ENCODE measurements at regions not wholly inside any gene's neighbourhood (a gene's known extent, or its start where the extent isn't known, plus 50 kb on each side); places are given as distances from the start of the nearest gene placed in this dataset.

DNA sequence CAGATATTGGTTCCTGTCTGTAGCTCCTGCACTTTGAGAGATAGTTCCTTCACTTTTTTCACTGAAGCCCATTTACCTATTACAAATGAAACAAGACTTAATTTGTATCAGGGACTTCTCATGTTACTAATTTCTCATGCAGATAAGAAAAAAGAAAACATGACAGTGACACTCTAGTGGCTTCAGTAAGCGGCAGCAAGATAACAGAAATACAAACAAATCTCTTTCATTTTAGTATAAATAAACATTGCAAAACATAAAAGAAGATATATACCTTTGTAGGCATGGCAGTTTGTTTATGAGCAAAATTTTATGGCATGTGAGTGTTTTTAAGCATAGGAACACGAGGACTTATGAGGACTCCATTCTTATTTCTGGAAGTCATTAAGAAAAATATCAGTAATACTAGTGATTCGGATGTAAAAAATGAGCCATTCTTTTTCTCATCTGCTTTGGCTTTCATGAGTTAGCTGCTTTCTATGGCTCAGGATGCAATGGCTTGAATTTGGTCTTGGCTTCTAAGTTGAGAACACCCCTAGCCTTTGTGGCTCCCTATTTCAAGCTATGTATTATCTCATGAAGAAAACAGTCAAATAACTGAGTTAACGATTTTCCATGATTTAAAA is 310.1 kb upstream of the RGS6 start:
- Histone ChIP-seq H3K9me2 (ENCODE audit: insufficient read depth, low read length) (no peaks in the 10 kb centered on the region), H3K9ac (ENCODE audit: low read length) (no peak overlapping the region), H3F3A (ENCODE audit: insufficient read depth, low read length, poor library complexity, severe bottlenecking) (no peaks in the 10 kb centered on the region), H3K9me3 (ENCODE audit: low read length) (no peaks in the 10 kb centered on the region), H3K79me2 (replicated peaks; ENCODE audit: insufficient read depth, low read length) (no peaks in the 10 kb centered on the region), H3K4me2 (ENCODE audit: low read length) (no peak overlapping the region), H3K27ac (ENCODE audit: low read length) (no peak overlapping the region), H3K27me3 (ENCODE audit: insufficient read depth, low read depth, low read length) (no peaks in the 10 kb centered on the region), H4K20me1 (ENCODE audit: insufficient read depth) (no peaks in the 10 kb centered on the region), H2AFZ (ENCODE audit: low read depth, low read length) (no peak overlapping the region), H3K4me3 (ENCODE audit: low read length) (no peak overlapping the region), H3K36me3 (ENCODE audit: insufficient read depth, low read length) (no peaks in the 10 kb centered on the region)
- TF ChIP-seq EZH2 (IDR thresholded peaks at IDR 0.05; ENCODE audit: borderline replicate concordance, insufficient read depth, low read length, poor library complexity, severe bottlenecking) (no peak), EP300 (conservative IDR thresholded peaks at IDR 0.05; ENCODE audit: poor library complexity, severe bottlenecking) (no peak)

DNA sequence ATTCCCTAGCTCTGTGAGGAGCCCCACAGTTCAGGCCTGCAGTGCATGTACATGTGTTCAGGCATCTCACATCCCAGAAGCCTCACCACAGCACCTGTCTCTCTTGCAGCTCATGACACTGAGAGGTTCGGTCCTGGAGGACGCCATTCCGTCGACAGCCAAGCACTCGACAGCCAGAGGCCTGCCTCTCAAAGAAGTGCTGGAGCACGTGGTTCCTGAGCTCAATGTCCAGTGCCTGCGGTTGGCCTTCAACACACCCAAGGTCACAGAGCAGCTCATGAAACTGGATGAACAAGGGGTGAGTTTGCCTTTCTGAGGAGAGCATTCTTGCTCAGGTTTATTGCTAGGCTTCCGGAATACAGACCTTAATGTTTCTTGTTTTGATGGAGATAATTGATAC is 308.3 kb upstream of the RGS6 start:
- no peaks in the 10 kb centered on the region for H3K79me2 ChIP-seq (replicated peaks; ENCODE audit: insufficient read depth, low read length)
- H3K36me3 ChIP-seq (ENCODE audit: insufficient read depth, low read length), result no peaks in the 10 kb centered on the region
- H4K20me1 ChIP-seq (ENCODE audit: insufficient read depth), result no peaks in the 10 kb centered on the region
- no peaks in the 10 kb centered on the region for H3F3A ChIP-seq (ENCODE audit: insufficient read depth, low read length, poor library complexity, severe bottlenecking)
- H3K9ac ChIP-seq (ENCODE audit: low read length), result no peak overlapping the region
- H3K4me2 ChIP-seq (ENCODE audit: low read length), result no peak overlapping the region
- H3K4me3 ChIP-seq (ENCODE audit: low read length), result no peak overlapping the region
- no peaks in the 10 kb centered on the region for H3K27me3 ChIP-seq (ENCODE audit: insufficient read depth, low read depth, low read length)
- H2AFZ ChIP-seq (ENCODE audit: low read depth, low read length), result no peak overlapping the region
- H3K27ac ChIP-seq (ENCODE audit: low read length), result no peak overlapping the region
- H3K9me2 ChIP-seq (ENCODE audit: insufficient read depth, low read length), result no peaks in the 10 kb centered on the region
- no peaks in the 10 kb centered on the region for H3K9me3 ChIP-seq (ENCODE audit: low read length)
- TF ChIP-seq, protein P1, sequence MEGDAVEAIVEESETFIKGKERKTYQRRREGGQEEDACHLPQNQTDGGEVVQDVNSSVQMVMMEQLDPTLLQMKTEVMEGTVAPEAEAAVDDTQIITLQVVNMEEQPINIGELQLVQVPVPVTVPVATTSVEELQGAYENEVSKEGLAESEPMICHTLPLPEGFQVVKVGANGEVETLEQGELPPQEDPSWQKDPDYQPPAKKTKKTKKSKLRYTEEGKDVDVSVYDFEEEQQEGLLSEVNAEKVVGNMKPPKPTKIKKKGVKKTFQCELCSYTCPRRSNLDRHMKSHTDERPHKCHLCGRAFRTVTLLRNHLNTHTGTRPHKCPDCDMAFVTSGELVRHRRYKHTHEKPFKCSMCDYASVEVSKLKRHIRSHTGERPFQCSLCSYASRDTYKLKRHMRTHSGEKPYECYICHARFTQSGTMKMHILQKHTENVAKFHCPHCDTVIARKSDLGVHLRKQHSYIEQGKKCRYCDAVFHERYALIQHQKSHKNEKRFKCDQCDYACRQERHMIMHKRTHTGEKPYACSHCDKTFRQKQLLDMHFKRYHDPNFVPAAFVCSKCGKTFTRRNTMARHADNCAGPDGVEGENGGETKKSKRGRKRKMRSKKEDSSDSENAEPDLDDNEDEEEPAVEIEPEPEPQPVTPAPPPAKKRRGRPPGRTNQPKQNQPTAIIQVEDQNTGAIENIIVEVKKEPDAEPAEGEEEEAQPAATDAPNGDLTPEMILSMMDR (IDR thresholded peaks at IDR 0.05; ENCODE audit: poor library complexity, severe bottlenecking), result no peak
- no peak for TF ChIP-seq EZH2 (IDR thresholded peaks at IDR 0.05; ENCODE audit: borderline replicate concordance, insufficient read depth, low read length, poor library complexity, severe bottlenecking)
- TF ChIP-seq SMC3 (conservative IDR thresholded peaks at IDR 0.05; ENCODE audit: poor library complexity), result no peak
- TF ChIP-seq RAD21 (conservative IDR thresholded peaks at IDR 0.05), result no peak
- TF ChIP-seq EP300 (conservative IDR thresholded peaks at IDR 0.05; ENCODE audit: poor library complexity, severe bottlenecking), result no peak
- TF ChIP-seq TAF1 (IDR thresholded peaks at IDR 0.05; ENCODE audit: low read depth), result no peak
- no peak for TF ChIP-seq POLR2AphosphoS5 (IDR thresholded peaks at IDR 0.05)
- TF ChIP-seq, protein P2, sequence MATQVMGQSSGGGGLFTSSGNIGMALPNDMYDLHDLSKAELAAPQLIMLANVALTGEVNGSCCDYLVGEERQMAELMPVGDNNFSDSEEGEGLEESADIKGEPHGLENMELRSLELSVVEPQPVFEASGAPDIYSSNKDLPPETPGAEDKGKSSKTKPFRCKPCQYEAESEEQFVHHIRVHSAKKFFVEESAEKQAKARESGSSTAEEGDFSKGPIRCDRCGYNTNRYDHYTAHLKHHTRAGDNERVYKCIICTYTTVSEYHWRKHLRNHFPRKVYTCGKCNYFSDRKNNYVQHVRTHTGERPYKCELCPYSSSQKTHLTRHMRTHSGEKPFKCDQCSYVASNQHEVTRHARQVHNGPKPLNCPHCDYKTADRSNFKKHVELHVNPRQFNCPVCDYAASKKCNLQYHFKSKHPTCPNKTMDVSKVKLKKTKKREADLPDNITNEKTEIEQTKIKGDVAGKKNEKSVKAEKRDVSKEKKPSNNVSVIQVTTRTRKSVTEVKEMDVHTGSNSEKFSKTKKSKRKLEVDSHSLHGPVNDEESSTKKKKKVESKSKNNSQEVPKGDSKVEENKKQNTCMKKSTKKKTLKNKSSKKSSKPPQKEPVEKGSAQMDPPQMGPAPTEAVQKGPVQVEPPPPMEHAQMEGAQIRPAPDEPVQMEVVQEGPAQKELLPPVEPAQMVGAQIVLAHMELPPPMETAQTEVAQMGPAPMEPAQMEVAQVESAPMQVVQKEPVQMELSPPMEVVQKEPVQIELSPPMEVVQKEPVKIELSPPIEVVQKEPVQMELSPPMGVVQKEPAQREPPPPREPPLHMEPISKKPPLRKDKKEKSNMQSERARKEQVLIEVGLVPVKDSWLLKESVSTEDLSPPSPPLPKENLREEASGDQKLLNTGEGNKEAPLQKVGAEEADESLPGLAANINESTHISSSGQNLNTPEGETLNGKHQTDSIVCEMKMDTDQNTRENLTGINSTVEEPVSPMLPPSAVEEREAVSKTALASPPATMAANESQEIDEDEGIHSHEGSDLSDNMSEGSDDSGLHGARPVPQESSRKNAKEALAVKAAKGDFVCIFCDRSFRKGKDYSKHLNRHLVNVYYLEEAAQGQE (IDR thresholded peaks at IDR 0.05; ENCODE audit: borderline replicate concordance), result no peak

DNA sequence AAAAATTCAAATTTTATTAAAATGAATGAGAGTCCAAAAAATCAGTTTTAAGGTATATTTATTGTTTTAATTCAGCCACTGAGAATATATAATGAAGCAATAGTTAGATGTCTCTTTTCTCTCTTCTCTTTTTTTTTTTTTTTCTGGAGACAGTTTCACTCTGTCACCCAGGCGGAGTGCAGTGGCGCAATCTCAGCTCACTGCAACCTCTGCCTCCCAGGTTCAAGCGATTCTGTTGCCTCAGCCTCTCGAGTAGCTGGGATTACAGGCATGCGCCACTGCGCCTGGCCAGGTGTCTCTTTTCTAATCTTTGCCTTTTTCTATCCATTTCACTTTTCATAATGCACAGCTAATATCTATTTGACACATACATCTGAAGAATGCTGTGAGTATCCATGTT is 307.1 kb upstream of the RGS6 start:
- Histone ChIP-seq H3K27me3 (ENCODE audit: insufficient read depth, low read depth, low read length) (no peaks in the 10 kb centered on the region), H3K79me2 (replicated peaks; ENCODE audit: insufficient read depth, low read length) (no peaks in the 10 kb centered on the region), H3K36me3 (ENCODE audit: insufficient read depth, low read length) (no peaks in the 10 kb centered on the region), H3K27ac (ENCODE audit: low read length) (no peak overlapping the region), H2AFZ (ENCODE audit: low read depth, low read length) (no peak overlapping the region), H3K9me2 (ENCODE audit: insufficient read depth, low read length) (no peaks in the 10 kb centered on the region), H4K20me1 (ENCODE audit: insufficient read depth) (no peaks in the 10 kb centered on the region), H3K4me3 (ENCODE audit: low read length) (no peak overlapping the region), H3F3A (ENCODE audit: insufficient read depth, low read length, poor library complexity, severe bottlenecking) (no peaks in the 10 kb centered on the region), H3K4me2 (ENCODE audit: low read length) (no peak overlapping the region), H3K9me3 (ENCODE audit: low read length) (no peaks in the 10 kb centered on the region), H3K9ac (ENCODE audit: low read length) (no peak overlapping the region)
- TF ChIP-seq, protein P1 (IDR thresholded peaks at IDR 0.05; ENCODE audit: poor library complexity, severe bottlenecking), result no peak
- TF ChIP-seq POLR2AphosphoS5 (IDR thresholded peaks at IDR 0.05) (no peak), EP300 (conservative IDR thresholded peaks at IDR 0.05; ENCODE audit: poor library complexity, severe bottlenecking) (no peak), MXI1 (conservative IDR thresholded peaks at IDR 0.05; ENCODE audit: poor library complexity, severe bottlenecking) (no peak), TAF1 (IDR thresholded peaks at IDR 0.05; ENCODE audit: low read depth) (no peak), RAD21 (conservative IDR thresholded peaks at IDR 0.05) (no peak), SMC3 (conservative IDR thresholded peaks at IDR 0.05; ENCODE audit: poor library complexity) (no peak), EZH2 (IDR thresholded peaks at IDR 0.05; ENCODE audit: borderline replicate concordance, insufficient read depth, low read length, poor library complexity, severe bottlenecking) (no peak)
- TF ChIP-seq, protein P2 (IDR thresholded peaks at IDR 0.05; ENCODE audit: borderline replicate concordance), result no peak
